ENCODE measurements at regions not wholly inside any gene's neighbourhood (a gene's known extent, or its start where the extent isn't known, plus 50 kb on each side); places are given as distances from the start of the nearest gene placed in this dataset.

DNA sequence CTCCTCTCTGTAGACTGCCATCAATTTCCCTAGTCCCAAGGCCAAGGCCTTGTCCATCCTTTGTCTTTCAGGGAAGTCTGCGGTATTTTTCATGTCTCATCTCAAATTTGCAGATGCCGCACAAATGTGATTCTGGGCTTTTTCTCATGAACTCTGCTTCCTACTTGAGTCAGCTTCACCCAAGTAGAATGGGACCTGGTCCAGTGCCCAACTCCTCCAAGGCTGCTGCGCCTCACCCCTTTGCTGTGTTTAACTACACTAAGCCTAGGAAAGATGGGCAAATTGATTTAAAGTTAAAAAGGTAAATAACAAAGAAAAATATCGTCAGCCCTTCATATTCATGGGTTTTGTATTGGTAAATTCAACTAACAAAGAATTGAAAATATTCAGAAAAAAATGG, 1092.6 kb upstream of the AUTS2 start:
- H3K4me3 ChIP-seq (ENCODE audit: low read depth, low read length), result no peak overlapping the region
- no peak for TF ChIP-seq CTCF (IDR thresholded peaks at IDR 0.05; ENCODE audit: control insufficient read depth, extremely low read depth, insufficient read depth)
- no peak for DNase-seq (ENCODE audit: low read depth)

DNA sequence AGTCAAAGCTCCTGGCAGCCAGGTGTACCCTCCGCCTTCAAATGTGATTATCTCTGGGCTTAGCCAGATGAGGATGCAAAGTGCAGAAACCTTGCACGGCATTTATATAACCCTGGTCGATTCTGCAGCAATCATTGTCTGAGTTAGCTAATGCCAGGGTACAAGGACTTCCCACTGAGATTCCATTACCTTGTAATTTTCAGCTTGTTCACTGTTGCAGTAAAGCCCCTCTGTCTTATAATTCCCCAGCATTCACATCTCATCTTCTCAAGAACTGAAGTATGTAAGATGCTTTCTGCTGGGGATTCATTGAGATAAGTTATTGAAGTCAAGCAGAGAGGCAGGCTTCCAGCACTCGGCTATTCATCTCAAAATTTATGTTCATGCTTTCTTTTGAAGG, 1090.6 kb upstream of the AUTS2 start:
- TF ChIP-seq CTCF (IDR thresholded peaks at IDR 0.05; ENCODE audit: control insufficient read depth, extremely low read depth, insufficient read depth), result no peak
- no peak overlapping the region for H3K4me3 ChIP-seq (ENCODE audit: low read depth, low read length)
- no peak for DNase-seq (ENCODE audit: low read depth)

GRCh38 chr7:68509054-68509453, 1089.2 kb upstream of the AUTS2 start:
- TF ChIP-seq CTCF (IDR thresholded peaks at IDR 0.05; ENCODE audit: control insufficient read depth, extremely low read depth, insufficient read depth), result no peak
- no peak for DNase-seq (ENCODE audit: low read depth)

GRCh38 chr7:68509603-68510002, 1088.7 kb upstream of the AUTS2 start:
- H3K4me3 ChIP-seq (ENCODE audit: low read depth, low read length), result no peak overlapping the region
- no peak for DNase-seq (ENCODE audit: low read depth)
- no peak for TF ChIP-seq CTCF (IDR thresholded peaks at IDR 0.05; ENCODE audit: control insufficient read depth, extremely low read depth, insufficient read depth)

More at GRCh38 chr7:68509054-68509453, 1089.2 kb upstream of the AUTS2 start:
- H3K4me3 ChIP-seq (ENCODE audit: low read depth, low read length), result no peak overlapping the region

DNA sequence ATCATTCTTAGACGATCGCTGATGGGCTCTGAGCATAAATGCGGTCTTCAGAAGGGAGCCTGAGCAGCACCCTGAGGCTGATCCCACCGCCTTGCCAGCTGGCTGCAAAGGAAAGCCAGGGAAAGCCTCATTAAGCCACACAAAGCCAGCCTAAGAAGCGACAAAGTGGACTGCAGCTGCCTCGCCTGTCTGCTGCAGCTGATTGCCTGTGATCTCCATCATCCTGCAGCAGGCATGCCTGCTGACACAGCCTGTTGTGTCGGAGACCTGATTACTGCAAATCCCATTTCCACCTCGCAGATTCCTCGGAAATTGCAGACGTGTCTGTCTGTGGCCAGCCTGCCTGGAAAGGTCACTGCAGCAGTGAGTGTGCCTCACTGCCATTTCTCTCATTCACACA, 1087.0 kb upstream of the AUTS2 start:
- no peak for DNase-seq (ENCODE audit: low read depth)
- no peak for TF ChIP-seq CTCF (IDR thresholded peaks at IDR 0.05; ENCODE audit: control insufficient read depth, extremely low read depth, insufficient read depth)
- H3K4me3 ChIP-seq (ENCODE audit: low read depth, low read length), result no peak overlapping the region

GRCh38 chr7:68512466-68512865, 1085.8 kb upstream of the AUTS2 start:
- TF ChIP-seq CTCF (IDR thresholded peaks at IDR 0.05; ENCODE audit: control insufficient read depth, extremely low read depth, insufficient read depth), result no peak
- H3K4me3 ChIP-seq (ENCODE audit: low read depth, low read length), result no peak overlapping the region
- no peak for DNase-seq (ENCODE audit: low read depth)

DNA sequence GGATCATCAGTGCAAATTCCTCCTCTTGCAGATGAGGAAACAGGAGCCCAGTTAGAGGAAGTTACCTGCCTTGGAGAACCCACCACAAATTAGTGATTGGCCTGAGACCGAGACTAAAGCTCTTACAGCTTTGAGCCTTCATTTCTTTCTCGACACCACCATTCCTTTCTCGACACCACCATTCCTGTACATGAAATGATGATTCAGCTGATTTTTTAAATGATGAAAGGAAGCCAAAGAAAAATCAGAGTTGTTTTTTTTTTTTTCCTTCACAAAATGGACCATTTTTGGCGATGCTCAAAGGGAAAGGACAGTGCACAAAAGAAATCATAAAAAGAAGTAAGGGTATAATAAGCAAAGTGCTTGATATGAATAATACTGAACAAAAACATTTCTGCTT, 1080.2 kb upstream of the AUTS2 start:
- TF ChIP-seq CTCF (IDR thresholded peaks at IDR 0.05; ENCODE audit: control insufficient read depth, extremely low read depth, insufficient read depth), result no peak
- no peak for DNase-seq (ENCODE audit: low read depth)
- no peak overlapping the region for H3K4me3 ChIP-seq (ENCODE audit: low read depth, low read length)

All from LNCaP clone FGC (cell line).